ENCODE measurements at regions not wholly inside any gene's neighbourhood (a gene's known extent, or its start where the extent isn't known, plus 50 kb on each side); places are given as distances from the start of the nearest gene placed in this dataset.

GRCh38 chr6:168207421-168208175, 112.0 kb downstream of the DACT2 start:
- no peak for TF ChIP-seq EZH2phosphoT487 (IDR thresholded peaks at IDR 0.05; ENCODE audit: low read depth)
- no peak overlapping the region for H2AFZ ChIP-seq (ENCODE audit: low read depth, low read length)
- no peaks in the 10 kb centered on the region for H4K20me1 ChIP-seq (ENCODE audit: insufficient read depth, low read length)
- no peak overlapping the region for H3K4me2 ChIP-seq (ENCODE audit: low read length)
- H3K4me3 ChIP-seq (ENCODE audit: low read length): no peak overlapping the region
- no peaks in the 10 kb centered on the region for H3K9me3 ChIP-seq (ENCODE audit: insufficient read depth, low read length)
- no peak overlapping the region for H3K27ac ChIP-seq (ENCODE audit: low read length)
- H3K27me3 ChIP-seq (ENCODE audit: low read depth, low read length): 0 out of 2 replicates have a peak, but pooled peaks cover 3% of the 10 kb centered on the region
- no peak overlapping the region for H3K9ac ChIP-seq (ENCODE audit: low read length)
- no peaks in the 10 kb centered on the region for H3K4me1 ChIP-seq (ENCODE audit: low read length)
- no peaks in the 10 kb centered on the region for H3K79me2 ChIP-seq (ENCODE audit: low read length)
- no peaks in the 10 kb centered on the region for H3K36me3 ChIP-seq (replicated peaks; ENCODE audit: low read depth, low read length)

- H3K27ac ChIP-seq (ENCODE audit: low read length): no peak overlapping the region
- H3K4me3 ChIP-seq (ENCODE audit: low read length): no peak overlapping the region
- H3K9me3 ChIP-seq (ENCODE audit: insufficient read depth, low read length): no peaks in the 10 kb centered on the region
- H3K4me1 ChIP-seq (ENCODE audit: low read length): no peaks in the 10 kb centered on the region
- H3K27me3 ChIP-seq (ENCODE audit: low read depth, low read length): 0 out of 2 replicates have a peak, but pooled peaks cover 3% of the 10 kb centered on the region
- H2AFZ ChIP-seq (ENCODE audit: low read depth, low read length): no peak overlapping the region
- no peaks in the 10 kb centered on the region for H3K79me2 ChIP-seq (ENCODE audit: low read length)
- H4K20me1 ChIP-seq (ENCODE audit: insufficient read depth, low read length): no peaks in the 10 kb centered on the region
- no peak overlapping the region for H3K4me2 ChIP-seq (ENCODE audit: low read length)
- H3K36me3 ChIP-seq (replicated peaks; ENCODE audit: low read depth, low read length): no peaks in the 10 kb centered on the region
- TF ChIP-seq, protein P1, sequence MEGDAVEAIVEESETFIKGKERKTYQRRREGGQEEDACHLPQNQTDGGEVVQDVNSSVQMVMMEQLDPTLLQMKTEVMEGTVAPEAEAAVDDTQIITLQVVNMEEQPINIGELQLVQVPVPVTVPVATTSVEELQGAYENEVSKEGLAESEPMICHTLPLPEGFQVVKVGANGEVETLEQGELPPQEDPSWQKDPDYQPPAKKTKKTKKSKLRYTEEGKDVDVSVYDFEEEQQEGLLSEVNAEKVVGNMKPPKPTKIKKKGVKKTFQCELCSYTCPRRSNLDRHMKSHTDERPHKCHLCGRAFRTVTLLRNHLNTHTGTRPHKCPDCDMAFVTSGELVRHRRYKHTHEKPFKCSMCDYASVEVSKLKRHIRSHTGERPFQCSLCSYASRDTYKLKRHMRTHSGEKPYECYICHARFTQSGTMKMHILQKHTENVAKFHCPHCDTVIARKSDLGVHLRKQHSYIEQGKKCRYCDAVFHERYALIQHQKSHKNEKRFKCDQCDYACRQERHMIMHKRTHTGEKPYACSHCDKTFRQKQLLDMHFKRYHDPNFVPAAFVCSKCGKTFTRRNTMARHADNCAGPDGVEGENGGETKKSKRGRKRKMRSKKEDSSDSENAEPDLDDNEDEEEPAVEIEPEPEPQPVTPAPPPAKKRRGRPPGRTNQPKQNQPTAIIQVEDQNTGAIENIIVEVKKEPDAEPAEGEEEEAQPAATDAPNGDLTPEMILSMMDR (IDR thresholded peaks at IDR 0.05; ENCODE audit: low read depth, low read length): no peak
- TF ChIP-seq EZH2phosphoT487 (IDR thresholded peaks at IDR 0.05; ENCODE audit: low read depth): no peak
- no peak overlapping the region for H3K9ac ChIP-seq (ENCODE audit: low read length)
Observed at GRCh38 chr6:168206661-168207274, 112.8 kb downstream of the DACT2 start.

GRCh38 chr6:168206186-168206585, 113.4 kb downstream of the DACT2 start:
- TF ChIP-seq EZH2phosphoT487 (IDR thresholded peaks at IDR 0.05; ENCODE audit: low read depth): no peak
- TF ChIP-seq, protein P1 (IDR thresholded peaks at IDR 0.05; ENCODE audit: low read depth, low read length): no peak
- H3K4me3 ChIP-seq (ENCODE audit: low read length): no peak overlapping the region
- no peaks in the 10 kb centered on the region for H4K20me1 ChIP-seq (ENCODE audit: insufficient read depth, low read length)
- H3K79me2 ChIP-seq (ENCODE audit: low read length): no peaks in the 10 kb centered on the region
- H3K9me3 ChIP-seq (ENCODE audit: insufficient read depth, low read length): no peaks in the 10 kb centered on the region
- no peak overlapping the region for H2AFZ ChIP-seq (ENCODE audit: low read depth, low read length)
- H3K4me1 ChIP-seq (ENCODE audit: low read length): no peaks in the 10 kb centered on the region
- 0 out of 2 replicates have a peak, but pooled peaks cover 3% of the 10 kb centered on the region for H3K27me3 ChIP-seq (ENCODE audit: low read depth, low read length)
- no peaks in the 10 kb centered on the region for H3K36me3 ChIP-seq (replicated peaks; ENCODE audit: low read depth, low read length)
- H3K27ac ChIP-seq (ENCODE audit: low read length): no peak overlapping the region
- no peak overlapping the region for H3K9ac ChIP-seq (ENCODE audit: low read length)
- no peak overlapping the region for H3K4me2 ChIP-seq (ENCODE audit: low read length)

GRCh38 chr6:168201799-168202198, 117.8 kb downstream of the DACT2 start:
- no peak overlapping the region for H3K4me2 ChIP-seq (ENCODE audit: low read length)
- H2AFZ ChIP-seq (ENCODE audit: low read depth, low read length): no peak overlapping the region
- H3K36me3 ChIP-seq (replicated peaks; ENCODE audit: low read depth, low read length): no peaks in the 10 kb centered on the region
- H3K27ac ChIP-seq (ENCODE audit: low read length): no peak overlapping the region
- no peaks in the 10 kb centered on the region for H4K20me1 ChIP-seq (ENCODE audit: insufficient read depth, low read length)
- H3K9me3 ChIP-seq (ENCODE audit: insufficient read depth, low read length): no peaks in the 10 kb centered on the region
- no peak overlapping the region for H3K9ac ChIP-seq (ENCODE audit: low read length)
- TF ChIP-seq, protein P1 (IDR thresholded peaks at IDR 0.05; ENCODE audit: low read depth, low read length): no peak
- no peak for TF ChIP-seq EZH2phosphoT487 (IDR thresholded peaks at IDR 0.05; ENCODE audit: low read depth)
- no peak overlapping the region for H3K4me3 ChIP-seq (ENCODE audit: low read length)
- no peaks in the 10 kb centered on the region for H3K79me2 ChIP-seq (ENCODE audit: low read length)
- H3K4me1 ChIP-seq (ENCODE audit: low read length): no peaks in the 10 kb centered on the region
- H3K27me3 ChIP-seq (ENCODE audit: low read depth, low read length): 0 out of 2 replicates have a peak, but pooled peaks cover 3% of the 10 kb centered on the region
